ENCODE measurements at regions not wholly inside any gene's neighbourhood (a gene's known extent, or its start where the extent isn't known, plus 50 kb on each side); places are given as distances from the start of the nearest gene placed in this dataset.

DNA sequence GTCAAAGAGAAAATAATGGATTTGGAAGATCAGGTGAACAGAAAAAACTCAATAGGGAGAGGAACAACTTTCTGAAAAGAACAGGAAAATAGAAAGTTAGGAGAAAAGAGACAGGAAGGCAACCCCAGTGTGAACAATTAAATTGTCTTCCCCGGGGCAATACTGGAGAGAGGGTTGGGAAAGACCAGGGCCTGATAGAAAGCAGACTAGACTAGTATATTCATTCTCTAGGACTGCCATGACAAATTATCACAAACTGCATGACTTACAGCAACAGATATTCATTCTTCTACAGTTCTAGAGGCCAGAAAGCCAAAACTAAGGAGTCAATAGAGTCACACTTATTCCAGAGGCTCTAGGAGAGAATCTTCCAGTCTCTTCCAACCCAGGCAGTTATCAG is 482.8 kb downstream of the SOX6 start:
- H3K27ac Mint-ChIP-seq = no peak overlapping the region

DNA sequence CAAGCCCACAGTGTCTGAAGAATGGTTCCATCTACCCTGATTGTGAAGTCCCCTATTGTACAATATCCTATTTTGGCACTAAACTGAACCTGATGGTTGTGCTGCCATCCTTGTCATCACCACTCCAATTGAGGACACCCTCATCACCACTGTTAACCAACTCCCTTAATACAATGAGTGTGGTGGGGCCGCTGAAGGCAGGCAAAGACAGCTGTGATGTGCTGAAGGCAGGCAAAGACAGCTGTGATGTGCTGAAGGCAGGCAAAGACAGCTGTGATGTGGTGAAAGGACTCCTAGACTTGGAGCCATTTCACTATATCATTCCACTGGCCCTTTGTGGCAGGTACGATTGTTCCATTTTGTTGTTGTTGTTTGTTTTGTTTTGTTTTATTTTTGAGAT is 481.6 kb downstream of the SOX6 start:
- DNase-seq (ENCODE audit: extremely low spot score, unreplicated experiment) = no peak
- H3K4me1 Mint-ChIP-seq (ENCODE audit: unreplicated experiment) = peaks cover 22% of the 10 kb centered on the region
- TF ChIP-seq, protein P1, sequence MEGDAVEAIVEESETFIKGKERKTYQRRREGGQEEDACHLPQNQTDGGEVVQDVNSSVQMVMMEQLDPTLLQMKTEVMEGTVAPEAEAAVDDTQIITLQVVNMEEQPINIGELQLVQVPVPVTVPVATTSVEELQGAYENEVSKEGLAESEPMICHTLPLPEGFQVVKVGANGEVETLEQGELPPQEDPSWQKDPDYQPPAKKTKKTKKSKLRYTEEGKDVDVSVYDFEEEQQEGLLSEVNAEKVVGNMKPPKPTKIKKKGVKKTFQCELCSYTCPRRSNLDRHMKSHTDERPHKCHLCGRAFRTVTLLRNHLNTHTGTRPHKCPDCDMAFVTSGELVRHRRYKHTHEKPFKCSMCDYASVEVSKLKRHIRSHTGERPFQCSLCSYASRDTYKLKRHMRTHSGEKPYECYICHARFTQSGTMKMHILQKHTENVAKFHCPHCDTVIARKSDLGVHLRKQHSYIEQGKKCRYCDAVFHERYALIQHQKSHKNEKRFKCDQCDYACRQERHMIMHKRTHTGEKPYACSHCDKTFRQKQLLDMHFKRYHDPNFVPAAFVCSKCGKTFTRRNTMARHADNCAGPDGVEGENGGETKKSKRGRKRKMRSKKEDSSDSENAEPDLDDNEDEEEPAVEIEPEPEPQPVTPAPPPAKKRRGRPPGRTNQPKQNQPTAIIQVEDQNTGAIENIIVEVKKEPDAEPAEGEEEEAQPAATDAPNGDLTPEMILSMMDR (conservative IDR thresholded peaks at IDR 0.05) = no peak
- H3K4me3 Mint-ChIP-seq = no peak overlapping the region
- H3K27me3 Mint-ChIP-seq = peaks cover 7% of the 10 kb centered on the region
- no peaks in the 10 kb centered on the region for H3K36me3 Mint-ChIP-seq
- H3K27ac Mint-ChIP-seq = no peak overlapping the region
- peaks cover 10% of the 10 kb centered on the region for H3K9me3 Mint-ChIP-seq

More for the DNA sequence above, 482.8 kb downstream of the SOX6 start:
- H3K4me3 Mint-ChIP-seq = no peak overlapping the region
- no peak for DNase-seq (ENCODE audit: extremely low spot score, unreplicated experiment)
- H3K36me3 Mint-ChIP-seq = no peaks in the 10 kb centered on the region
- H3K4me1 Mint-ChIP-seq (ENCODE audit: unreplicated experiment) = peaks cover 22% of the 10 kb centered on the region
- H3K9me3 Mint-ChIP-seq = peaks cover 6% of the 10 kb centered on the region
- TF ChIP-seq, protein P1 (conservative IDR thresholded peaks at IDR 0.05) = no peak
- peaks cover 7% of the 10 kb centered on the region for H3K27me3 Mint-ChIP-seq

DNA sequence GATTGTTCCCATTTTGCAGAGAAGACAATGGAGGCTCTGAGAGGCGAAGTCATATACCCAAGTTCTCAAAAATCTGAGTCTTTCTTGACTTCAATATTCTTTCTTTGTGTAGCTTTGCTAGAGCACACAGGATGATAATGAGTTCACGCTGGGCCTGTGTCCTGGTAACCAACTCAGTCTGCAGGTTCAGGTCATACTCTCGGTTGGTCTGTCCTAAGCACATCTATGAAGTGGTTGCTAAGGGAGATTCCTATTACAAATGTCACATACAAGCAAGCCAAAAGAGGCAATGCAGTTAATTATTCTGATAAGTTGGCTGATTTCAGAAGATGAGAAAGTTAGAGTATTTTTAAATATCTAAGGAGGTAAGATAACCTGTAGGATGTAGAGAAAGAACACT is 481.0 kb downstream of the SOX6 start:
- no peak for DNase-seq (ENCODE audit: extremely low spot score, unreplicated experiment)
- TF ChIP-seq, protein P1 (conservative IDR thresholded peaks at IDR 0.05) = no peak
- Mint-ChIP-seq H3K4me1 (ENCODE audit: unreplicated experiment) (peaks cover 22% of the 10 kb centered on the region), H3K27ac (no peak overlapping the region), H3K4me3 (no peak overlapping the region), H3K36me3 (no peaks in the 10 kb centered on the region), H3K27me3 (peaks cover 7% of the 10 kb centered on the region), H3K9me3 (peaks cover 10% of the 10 kb centered on the region)

DNA sequence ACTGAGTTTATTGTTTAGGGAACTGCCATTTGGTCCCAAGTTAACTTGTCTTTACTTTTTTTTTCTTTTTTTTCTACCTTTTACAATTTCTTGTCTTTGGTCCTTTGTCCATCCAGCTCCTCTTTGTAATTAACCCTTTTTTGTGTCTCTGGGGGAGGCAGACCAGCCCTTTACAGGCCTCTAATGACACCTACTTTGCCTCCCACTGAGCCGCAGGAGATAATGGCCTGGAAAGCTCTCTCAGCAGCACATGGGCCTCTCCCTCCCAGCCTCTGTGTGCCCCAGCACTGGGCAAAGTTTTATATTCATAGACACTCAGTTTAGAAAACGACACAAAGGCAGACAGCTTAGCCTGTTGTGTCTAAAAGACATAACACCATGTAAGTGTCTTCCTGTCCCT is 480.4 kb downstream of the SOX6 start:
- Mint-ChIP-seq H3K27ac (no peak overlapping the region), H3K36me3 (no peaks in the 10 kb centered on the region), H3K4me3 (no peak overlapping the region), H3K27me3 (peaks cover 7% of the 10 kb centered on the region), H3K9me3 (peaks cover 10% of the 10 kb centered on the region), H3K4me1 (ENCODE audit: unreplicated experiment) (peaks cover 22% of the 10 kb centered on the region)
- TF ChIP-seq, protein P1 (conservative IDR thresholded peaks at IDR 0.05) = no peak
- no peak for DNase-seq (ENCODE audit: extremely low spot score, unreplicated experiment)

DNA sequence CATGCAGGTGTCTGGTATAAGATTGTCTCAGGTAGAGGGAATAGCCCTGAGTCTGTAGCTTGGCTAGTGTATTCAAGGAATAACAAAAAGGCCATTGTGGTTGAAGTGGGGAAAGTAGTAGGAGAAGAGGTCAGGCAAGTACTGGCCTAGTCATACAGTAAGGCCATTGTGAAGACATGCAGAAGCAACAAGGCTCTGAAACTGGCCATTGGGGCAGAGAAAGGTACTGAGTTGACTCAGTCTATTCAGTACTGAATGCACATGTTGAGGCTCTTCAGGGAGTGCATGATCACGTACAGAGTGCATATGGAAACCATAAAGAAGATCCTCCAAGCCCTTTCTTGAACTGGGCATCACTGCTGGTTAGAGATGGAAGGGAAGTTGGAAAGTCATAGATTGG is 477.6 kb downstream of the SOX6 start:
- TF ChIP-seq, protein P1 (conservative IDR thresholded peaks at IDR 0.05) = no peak
- peaks cover 29% of the 10 kb centered on the region for H3K4me1 Mint-ChIP-seq (ENCODE audit: unreplicated experiment)
- H3K27ac Mint-ChIP-seq = no peak overlapping the region
- H3K4me3 Mint-ChIP-seq = no peak overlapping the region
- no peak for DNase-seq (ENCODE audit: extremely low spot score, unreplicated experiment)
- no peaks in the 10 kb centered on the region for H3K36me3 Mint-ChIP-seq
- H3K27me3 Mint-ChIP-seq = peaks cover 5% of the 10 kb centered on the region
- peaks cover 4% of the 10 kb centered on the region for H3K9me3 Mint-ChIP-seq

DNA sequence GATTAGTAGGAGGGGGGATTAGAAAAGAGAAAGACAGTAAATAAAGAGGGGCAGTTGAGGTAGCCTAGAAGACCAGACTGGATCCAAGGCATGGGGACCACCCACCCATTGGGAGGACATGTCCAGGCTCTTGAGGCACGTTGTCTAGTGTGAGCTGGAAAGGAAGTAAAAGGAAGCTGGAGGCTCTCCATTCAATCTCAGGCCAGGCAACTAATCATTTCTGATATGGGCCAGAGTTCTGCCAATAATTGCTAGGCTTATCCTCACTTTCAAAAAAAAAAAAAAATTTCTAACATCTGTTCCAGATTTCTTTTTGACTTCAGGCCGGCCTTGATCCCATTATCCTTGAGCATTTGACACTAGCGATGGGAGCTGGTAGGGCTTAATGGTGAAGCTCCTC is 476.1 kb downstream of the SOX6 start:
- H3K4me3 Mint-ChIP-seq = no peak overlapping the region
- peaks cover 13% of the 10 kb centered on the region for H3K27me3 Mint-ChIP-seq
- TF ChIP-seq, protein P1 (conservative IDR thresholded peaks at IDR 0.05) = no peak
- no peak for DNase-seq (ENCODE audit: extremely low spot score, unreplicated experiment)
- H3K4me1 Mint-ChIP-seq (ENCODE audit: unreplicated experiment) = peaks cover 44% of the 10 kb centered on the region
- no peak overlapping the region for H3K27ac Mint-ChIP-seq
- H3K36me3 Mint-ChIP-seq = no peaks in the 10 kb centered on the region
- peaks cover 4% of the 10 kb centered on the region for H3K9me3 Mint-ChIP-seq

Data from type B pancreatic cell (in vitro differentiated cells).